Astrocyte of the cerebellum (primary cell): ENCODE measurements at regions not wholly inside any gene's neighbourhood (a gene's known extent, or its start where the extent isn't known, plus 50 kb on each side); places are given as distances from the start of the nearest gene placed in this dataset.

Source experiments
- DNase-seq: peaks from one replicate; pipeline ENCODE4 v3.0.0-alpha.2; 2011; ENCODE audit warnings: low read depth
- H3K4me3 ChIP-seq: 2 replicates; pipeline ENCODE4 v1.5.1; 2011; ENCODE audit warnings: mild to moderate bottlenecking, low read depth, low read length, moderate library complexity
- in situ Hi-C: cut with HindIII; loops from 2 replicates; pipeline ENCODE4 v1.10.0; 2017; ENCODE audit warnings: low sequenced_read_pairs
- TF ChIP-seq, protein P1 (sequence below): IDR thresholded peaks from 2 replicates; pipeline ENCODE4 v1.5.1; 2012; ENCODE audit warnings: low read length, low read depth, moderate library complexity, mild to moderate bottlenecking; ENCODE audit errors: missing control alignments

DNA sequence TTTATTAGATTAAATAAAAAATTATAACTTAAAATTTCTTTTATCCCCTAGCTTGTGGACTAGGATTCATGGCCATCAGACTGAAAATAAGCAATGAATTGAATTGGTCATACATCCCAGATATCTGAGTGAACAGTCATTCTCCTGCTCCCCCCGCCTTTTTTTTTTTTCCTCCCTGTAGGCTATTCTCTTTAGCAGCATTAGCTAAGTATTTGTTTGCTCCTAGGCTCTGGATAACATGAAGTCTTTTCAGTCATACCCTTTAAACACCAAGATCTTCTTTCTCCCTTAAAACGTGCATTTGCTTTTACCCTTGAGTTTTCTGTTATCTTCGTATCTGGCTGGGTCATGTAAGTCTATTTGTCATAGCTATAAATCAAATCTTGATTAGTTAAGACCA is 866.7 kb upstream of the SPRY2 start:
- in situ Hi-C loops, result no loop called here
- H3K4me3 ChIP-seq, result no peak overlapping the region
- TF ChIP-seq, protein P1, sequence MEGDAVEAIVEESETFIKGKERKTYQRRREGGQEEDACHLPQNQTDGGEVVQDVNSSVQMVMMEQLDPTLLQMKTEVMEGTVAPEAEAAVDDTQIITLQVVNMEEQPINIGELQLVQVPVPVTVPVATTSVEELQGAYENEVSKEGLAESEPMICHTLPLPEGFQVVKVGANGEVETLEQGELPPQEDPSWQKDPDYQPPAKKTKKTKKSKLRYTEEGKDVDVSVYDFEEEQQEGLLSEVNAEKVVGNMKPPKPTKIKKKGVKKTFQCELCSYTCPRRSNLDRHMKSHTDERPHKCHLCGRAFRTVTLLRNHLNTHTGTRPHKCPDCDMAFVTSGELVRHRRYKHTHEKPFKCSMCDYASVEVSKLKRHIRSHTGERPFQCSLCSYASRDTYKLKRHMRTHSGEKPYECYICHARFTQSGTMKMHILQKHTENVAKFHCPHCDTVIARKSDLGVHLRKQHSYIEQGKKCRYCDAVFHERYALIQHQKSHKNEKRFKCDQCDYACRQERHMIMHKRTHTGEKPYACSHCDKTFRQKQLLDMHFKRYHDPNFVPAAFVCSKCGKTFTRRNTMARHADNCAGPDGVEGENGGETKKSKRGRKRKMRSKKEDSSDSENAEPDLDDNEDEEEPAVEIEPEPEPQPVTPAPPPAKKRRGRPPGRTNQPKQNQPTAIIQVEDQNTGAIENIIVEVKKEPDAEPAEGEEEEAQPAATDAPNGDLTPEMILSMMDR, result no peak
- DNase-seq, result no peak

DNA sequence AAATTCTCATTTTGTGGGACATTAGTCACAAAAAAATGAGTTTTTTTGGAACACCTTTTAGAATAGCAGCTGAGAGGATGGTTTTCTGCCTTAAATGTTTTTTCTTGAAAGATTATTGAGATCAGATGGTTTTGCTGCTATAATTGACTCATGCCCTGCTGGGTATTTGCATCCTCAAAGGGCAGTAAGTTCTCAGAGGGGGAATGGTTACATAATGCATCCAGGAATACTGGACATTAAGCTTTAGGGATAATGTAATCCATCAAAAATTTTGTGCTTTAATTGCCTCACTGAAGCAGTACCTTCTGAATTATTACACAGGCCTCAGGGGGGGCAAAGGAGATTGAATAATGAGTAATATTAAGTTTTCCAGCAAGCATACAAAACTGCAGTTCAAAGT is 866.3 kb upstream of the SPRY2 start:
- in situ Hi-C loops, result no loop called here
- TF ChIP-seq, protein P1, result no peak
- no peak for DNase-seq
- no peak overlapping the region for H3K4me3 ChIP-seq

DNA sequence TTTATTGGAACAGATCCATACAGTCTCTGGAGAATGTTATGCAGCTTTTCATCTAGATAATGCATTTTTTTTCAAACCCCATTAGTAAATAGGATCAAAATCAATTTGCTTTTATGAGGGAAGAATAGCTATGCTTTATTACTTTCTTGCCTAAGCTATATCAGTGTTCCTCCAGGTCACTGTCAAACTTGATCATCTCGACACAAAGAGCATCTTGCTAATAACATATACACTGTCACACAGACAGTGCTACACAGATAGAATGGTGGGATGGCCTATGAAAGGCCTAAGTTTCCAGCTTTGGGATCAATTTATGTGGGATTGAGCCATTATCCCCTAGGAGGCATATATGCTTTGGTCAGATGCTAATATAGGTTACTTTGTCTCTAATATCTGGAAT is 862.9 kb upstream of the SPRY2 start:
- H3K4me3 ChIP-seq, result no peak overlapping the region
- TF ChIP-seq, protein P1, result no peak
- DNase-seq, result no peak
- in situ Hi-C loops, result no loop called here

DNA sequence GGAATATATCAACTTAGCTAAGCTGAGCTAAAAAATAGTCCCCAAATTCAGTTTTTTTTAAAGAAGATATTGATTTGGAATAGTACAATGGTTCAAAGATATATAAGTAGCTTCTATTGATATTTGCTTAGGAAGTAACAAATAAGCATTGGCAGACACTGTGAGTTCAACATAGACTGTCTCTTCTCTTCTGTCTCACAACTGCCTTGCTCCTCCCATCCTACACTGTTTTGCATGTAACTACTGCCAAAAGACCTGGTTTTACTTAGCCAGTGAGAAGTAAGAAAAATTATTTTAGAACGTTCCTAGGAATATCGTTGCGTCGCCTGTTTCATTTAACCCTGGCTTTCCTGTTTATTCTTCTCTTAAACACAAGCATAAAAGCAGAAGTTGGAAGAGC is 859.0 kb upstream of the SPRY2 start:
- TF ChIP-seq, protein P1, result no peak
- H3K4me3 ChIP-seq, result no peak overlapping the region
- no peak for DNase-seq
- in situ Hi-C loops, result no loop called here

DNA sequence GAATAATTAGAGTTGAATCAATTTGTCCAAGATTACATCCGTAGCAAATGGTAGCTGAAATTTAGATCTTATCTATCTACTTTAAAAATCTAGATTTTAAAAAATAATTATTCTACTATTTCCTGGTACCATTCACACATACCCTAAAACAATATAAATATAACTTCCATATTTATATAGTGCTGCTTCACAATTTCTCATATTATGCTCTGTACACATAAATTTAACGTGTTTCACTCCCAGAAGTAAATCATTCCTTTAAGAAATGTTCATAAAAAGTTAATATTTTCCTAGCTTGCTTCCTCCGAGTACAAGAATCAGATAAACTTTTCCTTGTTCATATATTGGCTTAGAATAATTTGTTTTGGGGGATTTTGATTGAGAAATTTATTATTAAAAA is 857.0 kb upstream of the SPRY2 start:
- no peak overlapping the region for H3K4me3 ChIP-seq
- DNase-seq, result no peak
- in situ Hi-C loops, result no loop called here
- TF ChIP-seq, protein P1, result no peak

DNA sequence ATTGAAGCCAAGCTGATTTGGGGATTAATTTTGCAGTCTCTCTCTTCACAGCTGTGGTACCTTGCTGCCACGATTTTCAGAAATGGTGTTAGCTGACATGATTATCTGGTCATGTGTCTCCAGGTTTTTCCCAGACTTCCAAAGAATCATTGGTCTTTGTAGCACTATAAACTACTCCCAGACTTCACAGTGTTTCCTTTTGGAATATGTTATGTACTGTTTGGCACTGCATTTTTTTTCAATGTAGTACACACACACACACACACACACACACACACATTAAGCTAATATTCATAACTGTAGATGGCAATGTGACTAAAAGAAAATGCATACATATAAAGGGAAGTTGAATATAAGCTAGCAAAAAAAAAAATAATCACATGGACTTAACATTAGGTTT is 856.6 kb upstream of the SPRY2 start:
- H3K4me3 ChIP-seq, result no peak overlapping the region
- DNase-seq, result no peak
- in situ Hi-C loops, result no loop called here
- TF ChIP-seq, protein P1, result no peak

DNA sequence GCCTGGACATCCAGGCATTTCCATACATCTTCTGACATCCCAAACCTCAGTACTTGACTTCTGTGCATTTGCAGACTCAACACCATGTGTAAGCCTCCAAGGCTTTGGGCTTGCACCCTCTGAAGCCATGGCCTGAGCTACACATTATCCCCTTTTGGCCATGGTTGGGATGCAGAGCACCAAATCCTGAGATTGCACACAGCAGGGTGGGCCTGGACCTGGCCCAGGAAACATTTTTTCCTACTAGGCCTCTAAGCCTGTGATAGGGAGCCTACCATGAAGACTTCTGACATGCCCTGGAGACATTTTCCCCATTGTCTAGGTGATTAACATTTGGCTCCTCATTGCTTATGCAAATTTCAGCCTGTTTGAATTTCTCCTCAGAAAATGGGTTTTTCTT is 853.4 kb upstream of the SPRY2 start:
- TF ChIP-seq, protein P1, result no peak
- DNase-seq, result no peak
- no peak overlapping the region for H3K4me3 ChIP-seq
- in situ Hi-C loops, result no loop called here
